Osteoblast (primary cell): ENCODE measurements at regions not wholly inside any gene's neighbourhood (a gene's known extent, or its start where the extent isn't known, plus 50 kb on each side); places are given as distances from the start of the nearest gene placed in this dataset.

Source experiments
- DNase-seq: peaks from one replicate; pipeline ENCODE4 v3.0.0; 2011; ENCODE audit warnings: low spot score, mixed read lengths; ENCODE audit not compliant: insufficient read length; ENCODE audit errors: missing footprints
- H2AFZ ChIP-seq: 2 replicates; pipeline ENCODE4 v1.6.0; 2011; ENCODE audit warnings: mild to moderate bottlenecking, low read length
- H3K27ac ChIP-seq: 2 replicates; pipeline ENCODE4 v1.5.1; 2011; ENCODE audit warnings: mild to moderate bottlenecking, low read depth, low read length, moderate library complexity
- H3K27me3 ChIP-seq: 2 replicates; pipeline ENCODE4 v1.6.0; 2012; ENCODE audit warnings: mild to moderate bottlenecking, control low read depth, inconsistent platforms, low read length, moderate library complexity; ENCODE audit not compliant: insufficient read depth
- H3K36me3 ChIP-seq: 2 replicates; pipeline ENCODE4 v1.5.1; 2011; ENCODE audit warnings: mild to moderate bottlenecking, low read length, control low read depth, moderate library complexity; ENCODE audit not compliant: insufficient read depth
- H3K4me1 ChIP-seq: 2 replicates; pipeline ENCODE4 v1.5.1; 2011; ENCODE audit warnings: mild to moderate bottlenecking, low read length, control low read depth, moderate library complexity; ENCODE audit not compliant: insufficient read depth
- H3K4me2 ChIP-seq: 2 replicates; pipeline ENCODE4 v1.6.0; 2011; ENCODE audit warnings: mild to moderate bottlenecking, low read length; ENCODE audit not compliant: insufficient read depth
- H3K4me3 ChIP-seq: fragments of 200-600 bp; sonication (generic); 3 replicates; pipeline ENCODE4 v1.5.1; 2012; ENCODE audit warnings: mild to moderate bottlenecking, low read length, inconsistent platforms; ENCODE audit not compliant: insufficient read depth
- H3K79me2 ChIP-seq: 2 replicates; pipeline ENCODE4 v1.6.0; 2012; ENCODE audit warnings: mild to moderate bottlenecking, low read length, control low read depth, inconsistent platforms; ENCODE audit not compliant: insufficient read depth
- H3K9me3 ChIP-seq: 2 replicates; pipeline ENCODE4 v1.5.1; 2011; ENCODE audit warnings: low read depth, low read length, control low read depth
- H4K20me1 ChIP-seq: 2 replicates; pipeline ENCODE4 v1.6.0; 2012; ENCODE audit warnings: mild to moderate bottlenecking, low read length, control low read depth; ENCODE audit not compliant: insufficient read depth
- TF ChIP-seq, protein P1 (sequence below): IDR thresholded peaks from 2 replicates; pipeline ENCODE4 v1.5.1; 2011; ENCODE audit warnings: mild to moderate bottlenecking, low read depth, low read length, moderate library complexity; ENCODE audit errors: extremely low read depth

DNA sequence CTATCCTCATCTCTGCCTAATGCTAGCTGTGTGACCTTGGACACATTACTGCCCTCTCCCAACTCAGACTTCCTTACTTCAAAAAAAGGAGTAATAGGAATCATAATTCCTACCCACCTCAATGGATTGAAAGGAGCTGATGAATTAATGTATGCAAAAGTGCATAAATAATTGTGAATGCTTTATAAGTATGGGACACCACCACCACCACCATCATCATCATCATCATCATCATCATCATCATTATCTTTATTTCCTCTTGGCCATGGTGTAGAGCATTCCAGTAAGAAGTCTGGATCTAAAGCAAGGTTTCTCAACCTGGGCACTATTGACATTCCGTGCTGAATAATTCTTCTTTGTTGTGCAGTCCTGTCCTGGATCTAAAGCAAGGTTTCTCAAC, 282.5 kb downstream of the MEX3B start:
- no peaks in the 10 kb centered on the region for H3K4me1 ChIP-seq
- H4K20me1 ChIP-seq: no peaks in the 10 kb centered on the region
- no peaks in the 10 kb centered on the region for H3K27me3 ChIP-seq
- H3K27ac ChIP-seq: no peak overlapping the region
- H2AFZ ChIP-seq: no peak overlapping the region
- no peak overlapping the region for H3K4me2 ChIP-seq
- no peaks in the 10 kb centered on the region for H3K79me2 ChIP-seq
- TF ChIP-seq, protein P1, sequence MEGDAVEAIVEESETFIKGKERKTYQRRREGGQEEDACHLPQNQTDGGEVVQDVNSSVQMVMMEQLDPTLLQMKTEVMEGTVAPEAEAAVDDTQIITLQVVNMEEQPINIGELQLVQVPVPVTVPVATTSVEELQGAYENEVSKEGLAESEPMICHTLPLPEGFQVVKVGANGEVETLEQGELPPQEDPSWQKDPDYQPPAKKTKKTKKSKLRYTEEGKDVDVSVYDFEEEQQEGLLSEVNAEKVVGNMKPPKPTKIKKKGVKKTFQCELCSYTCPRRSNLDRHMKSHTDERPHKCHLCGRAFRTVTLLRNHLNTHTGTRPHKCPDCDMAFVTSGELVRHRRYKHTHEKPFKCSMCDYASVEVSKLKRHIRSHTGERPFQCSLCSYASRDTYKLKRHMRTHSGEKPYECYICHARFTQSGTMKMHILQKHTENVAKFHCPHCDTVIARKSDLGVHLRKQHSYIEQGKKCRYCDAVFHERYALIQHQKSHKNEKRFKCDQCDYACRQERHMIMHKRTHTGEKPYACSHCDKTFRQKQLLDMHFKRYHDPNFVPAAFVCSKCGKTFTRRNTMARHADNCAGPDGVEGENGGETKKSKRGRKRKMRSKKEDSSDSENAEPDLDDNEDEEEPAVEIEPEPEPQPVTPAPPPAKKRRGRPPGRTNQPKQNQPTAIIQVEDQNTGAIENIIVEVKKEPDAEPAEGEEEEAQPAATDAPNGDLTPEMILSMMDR: no peak
- H3K9me3 ChIP-seq: no peaks in the 10 kb centered on the region
- DNase-seq: no peak
- no peaks in the 10 kb centered on the region for H3K36me3 ChIP-seq
- H3K4me3 ChIP-seq: no peak overlapping the region

DNA sequence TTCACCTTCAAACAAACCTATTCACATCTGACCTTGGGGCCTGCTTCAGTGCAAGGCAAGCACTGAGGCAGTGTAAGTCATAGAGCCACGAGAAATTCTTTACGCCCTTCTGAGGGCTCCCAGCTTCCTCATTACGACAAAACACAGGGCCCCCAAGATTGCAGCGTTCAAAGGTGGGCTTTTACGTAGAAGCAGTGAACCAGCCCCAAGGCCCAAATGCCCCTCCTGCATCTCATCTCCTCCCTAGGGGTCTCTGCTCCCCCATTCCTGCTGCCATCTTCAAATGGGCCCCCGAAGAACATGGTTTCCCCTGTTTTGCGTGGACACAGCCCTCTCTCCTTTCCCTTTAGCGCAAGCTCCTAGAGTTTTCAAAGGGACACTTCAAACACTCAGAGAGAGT, 285.1 kb downstream of the MEX3B start:
- TF ChIP-seq, protein P1: no peak
- Histone ChIP-seq H3K4me1 (no peaks in the 10 kb centered on the region), H3K27me3 (no peaks in the 10 kb centered on the region), H2AFZ (no peak overlapping the region), H3K27ac (no peak overlapping the region), H4K20me1 (no peaks in the 10 kb centered on the region), H3K4me3 (no peak overlapping the region), H3K36me3 (no peaks in the 10 kb centered on the region), H3K9me3 (no peaks in the 10 kb centered on the region), H3K79me2 (no peaks in the 10 kb centered on the region), H3K4me2 (no peak overlapping the region)
- no peak for DNase-seq

DNA sequence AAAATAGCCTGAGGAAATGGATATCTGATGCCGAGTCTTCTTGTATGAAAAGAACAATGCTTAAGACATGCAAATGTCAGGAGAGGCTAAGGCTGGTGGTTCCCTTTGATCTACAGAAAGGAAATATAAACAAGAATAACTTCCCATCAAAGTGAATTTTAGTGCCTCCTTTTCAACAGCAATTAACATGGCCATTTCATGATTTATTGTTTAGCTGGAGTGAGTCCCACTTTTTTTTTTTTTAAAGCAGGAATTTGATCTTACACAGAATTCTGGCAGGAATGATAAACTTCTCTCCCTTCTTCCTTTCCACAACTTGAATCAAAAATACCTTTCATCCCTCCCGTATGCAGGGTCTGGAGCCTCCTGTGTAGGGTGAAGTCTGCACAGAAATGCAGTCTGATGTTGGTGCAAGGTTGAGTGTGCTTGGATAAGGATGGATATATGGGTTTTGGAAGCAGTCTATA, 287.0 kb downstream of the MEX3B start:
- no peaks in the 10 kb centered on the region for H3K4me1 ChIP-seq

DNA sequence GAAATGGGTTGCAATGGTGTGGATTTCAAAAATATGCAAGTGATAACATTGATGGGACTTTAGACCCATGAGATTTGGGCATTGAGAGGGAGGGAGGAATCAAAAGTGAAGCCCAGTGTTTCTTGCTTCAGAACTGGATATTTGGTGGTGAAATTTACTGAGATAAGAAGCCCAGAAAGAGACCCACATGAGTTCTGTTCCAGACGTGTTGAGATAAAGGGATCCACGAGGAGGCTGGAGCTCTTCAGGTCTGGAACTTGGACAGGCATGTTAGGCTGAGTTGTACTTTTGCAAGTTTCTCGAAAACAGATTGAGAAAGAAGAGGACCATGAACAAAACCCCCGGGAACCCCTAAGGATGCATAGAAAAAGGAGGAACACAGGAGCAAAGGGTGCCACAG, 290.2 kb downstream of the MEX3B start:
- Histone ChIP-seq H3K27ac (no peak overlapping the region), H3K9me3 (no peaks in the 10 kb centered on the region), H3K79me2 (no peaks in the 10 kb centered on the region), H3K27me3 (no peaks in the 10 kb centered on the region), H3K4me1 (no peaks in the 10 kb centered on the region), H3K4me2 (no peak overlapping the region), H3K4me3 (no peak overlapping the region), H4K20me1 (no peaks in the 10 kb centered on the region), H2AFZ (no peak overlapping the region), H3K36me3 (no peaks in the 10 kb centered on the region)
- TF ChIP-seq, protein P1: no peak
- no peak for DNase-seq

More for the DNA sequence above, 287.0 kb downstream of the MEX3B start:
- Histone ChIP-seq H3K27ac (no peak overlapping the region), H3K27me3 (no peaks in the 10 kb centered on the region), H3K36me3 (no peaks in the 10 kb centered on the region), H3K4me3 (no peak overlapping the region), H4K20me1 (no peaks in the 10 kb centered on the region), H3K79me2 (no peaks in the 10 kb centered on the region), H3K9me3 (no peaks in the 10 kb centered on the region), H3K4me2 (no peak overlapping the region), H2AFZ (no peak overlapping the region)
- TF ChIP-seq, protein P1: no peak
- DNase-seq: no peak
